ENCODE measurements at regions not wholly inside any gene's neighbourhood (a gene's known extent, or its start where the extent isn't known, plus 50 kb on each side); places are given as distances from the start of the nearest gene placed in this dataset.

DNA sequence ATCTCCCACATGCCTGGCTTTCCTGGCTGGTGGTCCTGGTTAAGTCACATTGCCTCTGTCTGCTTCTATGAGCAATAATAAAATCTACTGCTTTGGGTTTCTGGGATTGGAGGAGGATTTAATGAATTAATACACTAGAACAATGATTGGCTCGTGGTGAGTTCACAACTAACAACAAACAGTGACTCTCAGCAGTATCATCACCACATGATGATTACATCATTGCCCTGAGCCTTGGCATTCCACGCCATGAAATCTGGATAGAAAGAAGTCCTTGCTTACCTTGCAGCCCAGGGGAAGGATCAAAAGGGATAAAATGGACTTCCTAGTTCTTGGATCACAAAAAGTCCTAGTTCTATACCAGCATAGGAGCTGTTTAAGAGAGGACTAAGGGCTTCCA, 1069.0 kb downstream of the VRK1 start:
- no peak for DNase-seq (ENCODE audit: low spot score)

DNA sequence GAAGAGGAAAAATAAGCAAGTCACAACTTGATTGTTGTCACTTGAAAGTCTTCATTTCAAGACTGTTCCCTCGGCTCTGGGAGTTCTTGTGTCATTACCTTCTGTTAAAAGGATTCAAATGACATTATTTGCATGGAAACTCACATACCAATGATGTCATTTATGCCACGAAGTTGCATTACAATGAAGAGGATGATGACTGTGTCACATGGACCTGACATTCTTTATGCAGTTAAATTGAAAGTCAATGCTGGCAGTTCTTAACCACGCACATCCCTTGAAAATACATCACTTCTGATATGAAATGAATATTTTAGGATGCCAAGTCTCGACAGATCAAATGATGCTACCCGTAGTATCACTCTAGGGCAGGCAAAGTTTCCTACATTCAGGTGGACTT, 1069.5 kb downstream of the VRK1 start:
- DNase-seq (ENCODE audit: low spot score): no peak

DNA sequence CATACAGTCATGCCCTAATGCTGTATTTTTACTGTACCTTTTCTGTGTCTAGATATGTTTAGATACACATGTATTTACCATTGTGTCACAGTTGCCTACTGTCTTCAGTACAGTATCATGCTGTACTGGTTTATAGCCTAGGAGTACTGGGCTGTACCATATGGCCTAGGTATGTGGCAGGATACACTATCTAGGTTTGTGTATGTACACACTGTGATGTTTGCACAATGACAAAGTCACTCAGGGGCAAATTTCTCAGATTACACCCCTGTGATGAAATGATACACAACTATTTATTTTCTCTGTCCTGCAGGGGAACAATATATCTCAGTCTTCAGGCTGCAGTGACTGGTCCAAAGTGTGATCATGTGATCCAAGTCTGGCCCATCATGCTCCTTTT, 1076.1 kb downstream of the VRK1 start:
- no peak for DNase-seq (ENCODE audit: low spot score)

DNA sequence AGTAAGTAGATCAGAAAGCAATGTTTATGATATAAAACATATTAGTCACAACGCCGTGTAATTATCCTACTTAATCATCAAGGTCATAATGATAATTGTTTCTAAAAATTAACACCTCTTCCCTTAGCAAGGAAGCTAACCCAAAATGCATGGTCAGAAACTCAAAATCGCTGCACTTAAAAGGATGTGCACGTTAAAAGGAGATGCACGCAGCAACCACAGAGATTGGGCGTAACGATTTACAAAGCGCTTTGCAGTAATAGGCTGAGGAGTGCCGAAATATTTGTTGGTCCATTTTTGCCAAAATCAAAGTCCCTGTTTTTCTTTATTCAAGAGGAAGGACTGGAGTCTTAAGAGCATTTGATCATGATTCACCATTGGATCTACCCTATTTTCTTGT, 1077.2 kb downstream of the VRK1 start:
- no peak for DNase-seq (ENCODE audit: low spot score)

DNA sequence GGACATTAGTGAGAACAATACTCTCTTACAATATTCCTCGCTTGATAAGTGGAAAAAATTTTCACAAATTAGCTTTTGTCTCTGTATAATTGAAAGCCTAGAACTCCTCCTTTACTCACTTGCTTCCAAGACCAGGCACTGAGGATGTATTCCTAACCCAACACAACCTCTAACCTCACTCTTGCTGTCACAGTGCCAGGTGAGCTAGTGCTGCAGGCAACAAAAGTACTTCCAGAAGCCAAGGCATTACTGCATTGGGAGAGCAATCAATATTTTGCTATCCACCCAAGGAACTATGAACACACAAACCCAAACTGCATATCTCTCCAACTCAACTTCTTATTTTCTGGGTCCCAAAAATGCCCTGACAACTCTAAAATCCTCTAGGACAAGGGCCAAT, 1081.0 kb downstream of the VRK1 start:
- peak; percentile 62 for DNase-seq (ENCODE audit: low spot score)

DNA sequence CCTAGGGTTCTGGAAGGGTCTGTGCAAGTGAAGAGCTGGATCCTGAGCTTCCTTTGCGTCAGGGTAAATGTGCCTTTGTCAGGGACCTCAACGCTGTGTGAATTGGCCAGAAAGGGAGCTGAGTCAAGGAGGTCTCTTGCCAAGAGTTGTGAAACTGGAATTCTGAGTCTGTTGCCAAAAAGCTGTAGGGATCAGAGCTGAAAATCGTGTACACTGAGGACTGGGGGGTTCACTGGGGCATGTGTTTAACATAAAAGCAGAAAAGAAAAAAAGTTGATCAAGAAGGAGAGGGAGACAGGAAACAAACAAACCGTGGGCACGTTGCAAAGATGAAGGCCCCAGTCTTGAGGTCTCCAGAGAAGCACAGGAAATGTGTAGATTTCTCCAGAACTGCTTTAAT, 1081.5 kb downstream of the VRK1 start:
- peak; percentile 25 for DNase-seq (ENCODE audit: low spot score)

DNA sequence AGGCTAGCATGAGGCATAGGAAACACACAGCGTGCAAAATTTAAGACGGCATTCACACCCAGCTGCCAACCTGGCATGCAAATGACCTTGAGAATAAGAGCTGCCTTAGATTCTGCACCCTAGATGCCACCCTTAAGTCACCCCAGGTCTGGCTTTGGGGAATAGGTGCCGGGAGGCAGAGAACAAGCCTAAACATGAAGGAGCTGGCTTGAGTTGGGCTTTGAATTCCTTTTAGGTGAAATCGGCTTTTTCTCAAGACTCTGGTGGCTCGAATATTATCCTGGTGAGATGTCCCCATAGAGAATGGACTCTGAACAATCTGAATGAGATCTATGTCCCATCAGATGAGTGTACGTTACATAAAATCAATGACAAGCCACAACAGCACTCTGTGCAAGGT, 1090.5 kb downstream of the VRK1 start:
- no peak for DNase-seq (ENCODE audit: low spot score)

DNA sequence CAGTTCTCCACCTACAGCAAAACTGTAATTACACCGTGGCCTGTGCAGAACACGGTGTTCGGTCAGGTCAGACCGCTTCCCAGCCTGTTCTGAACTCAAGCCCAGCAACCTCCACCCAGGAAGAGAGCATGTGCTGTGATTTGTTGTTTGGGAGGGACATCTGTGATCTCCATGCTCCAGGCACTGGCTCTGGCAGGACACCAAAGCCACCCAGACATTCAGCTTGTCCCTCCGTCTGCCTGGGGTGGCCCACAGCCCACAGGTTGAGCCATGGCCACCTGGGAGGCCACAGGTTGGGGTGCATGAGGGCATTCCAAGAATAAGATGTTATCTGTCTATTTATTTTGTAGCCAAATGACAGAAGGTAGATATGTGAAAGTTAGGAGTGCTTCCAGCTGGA, 1091.1 kb downstream of the VRK1 start:
- DNase-seq (ENCODE audit: low spot score): no peak

DNA sequence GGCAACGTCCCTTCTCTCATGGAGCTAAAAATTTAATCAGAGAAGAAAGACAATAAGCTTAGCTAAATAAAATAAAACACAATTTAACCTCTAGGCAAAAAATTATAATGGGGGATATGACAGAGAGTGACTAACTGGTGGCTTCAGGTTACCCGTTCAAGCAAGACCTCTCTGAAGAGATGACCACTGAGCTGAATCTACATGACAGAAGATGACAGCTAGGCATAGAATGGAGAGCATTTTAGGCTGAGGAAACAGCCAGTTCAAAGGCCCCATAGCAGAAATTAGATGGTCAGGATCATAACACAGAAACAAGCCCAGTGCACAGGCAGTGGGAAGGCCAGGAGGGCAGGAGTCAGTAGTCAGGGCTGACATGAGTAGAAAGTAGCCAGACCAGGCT, 1094.3 kb downstream of the VRK1 start:
- DNase-seq (ENCODE audit: low spot score): no peak

DNA sequence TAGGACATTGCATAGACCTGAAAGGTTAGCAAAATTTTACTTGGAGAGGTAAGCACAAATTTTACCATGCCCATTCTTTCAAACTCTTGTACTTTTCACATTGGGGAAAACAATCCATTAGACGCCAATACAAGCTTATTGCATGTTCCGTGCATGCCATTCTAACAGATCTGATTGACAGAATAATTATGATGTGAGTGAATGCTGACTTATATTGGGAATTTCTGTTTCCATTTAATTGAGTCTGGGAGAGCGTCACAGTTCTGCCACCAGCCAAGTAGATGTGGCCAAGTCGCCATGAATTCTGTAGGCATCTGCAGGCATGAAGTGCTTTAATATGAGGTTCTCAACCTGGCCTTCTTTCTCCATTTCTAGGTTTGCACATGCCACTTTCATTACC, 1097.4 kb downstream of the VRK1 start:
- no peak for DNase-seq (ENCODE audit: low spot score)

DNA sequence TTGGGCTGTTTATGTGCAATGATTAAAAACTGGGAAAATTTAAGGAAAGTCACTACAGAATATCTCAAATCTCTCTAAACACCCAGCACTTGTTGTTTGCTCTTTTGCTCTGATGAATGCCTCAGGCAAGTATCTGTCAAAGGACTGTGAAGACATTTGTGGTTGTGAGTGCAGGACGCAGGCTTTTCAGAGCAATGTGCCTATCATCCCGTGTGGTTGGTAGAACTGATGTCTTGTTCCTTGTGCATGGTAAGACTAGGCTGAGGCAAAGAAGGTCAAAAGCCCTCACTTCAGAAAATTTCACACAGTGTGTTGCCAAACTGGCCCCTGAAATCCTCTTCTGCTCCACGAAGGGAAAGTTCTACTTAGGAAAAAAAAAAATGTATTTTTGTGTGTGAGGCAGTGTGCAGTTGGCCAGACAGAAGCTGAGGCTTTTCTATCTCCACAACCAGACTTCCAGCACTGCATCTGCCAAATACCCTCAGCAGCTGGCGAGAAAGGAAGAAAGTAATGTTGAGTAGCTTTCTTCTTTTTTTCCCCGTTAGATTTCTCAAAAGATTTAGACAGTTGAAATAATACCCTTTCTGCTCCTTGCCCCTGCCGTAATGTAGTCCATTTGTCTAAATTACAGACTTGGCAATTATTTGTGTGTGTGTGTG, 1103.1 kb downstream of the VRK1 start:
- no peak for DNase-seq (ENCODE audit: low spot score)

DNA sequence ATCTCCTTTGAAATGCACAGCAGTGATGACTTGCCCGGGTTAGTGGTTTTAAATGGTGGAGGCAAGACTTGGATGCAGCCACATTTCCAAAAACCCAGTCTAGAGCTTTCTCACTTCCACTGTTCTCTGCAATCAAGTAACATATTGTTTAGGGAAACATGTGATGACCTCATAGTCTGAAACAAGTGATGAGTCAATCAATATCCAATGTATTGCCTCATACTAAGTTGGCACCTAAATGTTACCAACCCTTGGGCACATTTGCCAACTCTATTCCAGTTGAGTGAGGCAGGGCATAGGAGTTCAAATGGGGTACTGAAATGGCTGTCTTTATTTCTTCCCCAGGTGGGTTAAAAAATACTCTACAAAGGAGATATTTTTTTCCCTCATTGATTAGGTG, 1105.4 kb downstream of the VRK1 start:
- no peak for DNase-seq (ENCODE audit: low spot score)

DNA sequence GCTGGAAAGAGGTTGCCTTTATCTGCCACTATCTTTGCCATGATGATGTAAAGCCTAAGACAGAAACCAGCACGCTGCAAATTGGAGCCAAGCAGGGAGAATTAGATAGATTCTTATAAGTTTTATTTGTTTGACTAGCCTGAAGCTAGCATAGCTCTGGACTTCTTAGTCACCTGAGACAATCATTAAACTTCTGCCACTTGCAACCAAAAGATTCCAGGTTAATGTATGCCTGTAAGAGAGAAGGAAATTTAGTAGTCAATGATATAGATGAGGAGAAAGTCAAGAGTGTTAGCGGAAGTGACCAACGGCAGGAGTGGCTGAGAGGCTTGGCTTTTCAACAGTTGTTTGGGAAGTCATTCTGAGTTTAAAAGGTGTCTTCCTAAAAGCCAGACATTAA, 1106.6 kb downstream of the VRK1 start:
- no peak for DNase-seq (ENCODE audit: low spot score)

DNA sequence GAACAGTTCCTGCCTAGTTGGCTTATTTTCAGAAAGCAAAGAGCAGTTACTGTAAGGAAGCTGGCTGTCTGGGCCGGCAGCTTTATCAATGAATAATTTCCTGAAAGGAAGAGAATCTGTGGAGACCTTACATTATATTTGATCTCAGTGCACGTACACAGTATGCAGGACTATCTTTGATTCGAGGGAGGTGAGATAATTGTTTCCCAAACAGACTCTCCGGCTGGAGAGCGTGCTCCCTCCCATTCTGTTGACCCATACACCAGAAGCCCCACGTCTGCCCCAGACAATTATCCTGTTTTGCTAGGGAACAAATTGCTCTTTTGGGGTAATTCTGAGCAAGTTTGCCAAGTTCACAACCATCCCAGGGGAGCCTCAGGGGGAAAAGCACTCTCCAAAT, 1115.0 kb downstream of the VRK1 start:
- DNase-seq (ENCODE audit: low spot score): no peak

DNA sequence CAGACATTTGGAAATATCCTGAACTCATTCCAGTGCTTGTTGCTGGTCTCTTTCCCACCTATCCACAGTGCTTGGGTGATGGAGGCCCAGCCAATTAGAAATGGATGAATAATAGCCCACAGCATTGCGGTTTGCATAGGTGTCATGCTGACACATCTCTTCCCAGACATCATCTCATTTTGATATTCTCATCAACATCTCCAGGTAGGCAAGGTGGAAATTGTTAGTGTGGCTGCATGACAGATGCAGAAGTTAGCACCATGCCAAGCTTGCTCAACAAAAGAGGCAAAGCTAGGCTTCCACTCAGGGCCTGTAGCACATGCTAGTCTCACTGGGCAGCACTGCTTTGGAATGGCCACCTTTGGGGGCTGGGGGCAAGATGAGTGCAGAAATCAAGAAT, 1118.9 kb downstream of the VRK1 start:
- no peak for DNase-seq (ENCODE audit: low spot score)

DNA sequence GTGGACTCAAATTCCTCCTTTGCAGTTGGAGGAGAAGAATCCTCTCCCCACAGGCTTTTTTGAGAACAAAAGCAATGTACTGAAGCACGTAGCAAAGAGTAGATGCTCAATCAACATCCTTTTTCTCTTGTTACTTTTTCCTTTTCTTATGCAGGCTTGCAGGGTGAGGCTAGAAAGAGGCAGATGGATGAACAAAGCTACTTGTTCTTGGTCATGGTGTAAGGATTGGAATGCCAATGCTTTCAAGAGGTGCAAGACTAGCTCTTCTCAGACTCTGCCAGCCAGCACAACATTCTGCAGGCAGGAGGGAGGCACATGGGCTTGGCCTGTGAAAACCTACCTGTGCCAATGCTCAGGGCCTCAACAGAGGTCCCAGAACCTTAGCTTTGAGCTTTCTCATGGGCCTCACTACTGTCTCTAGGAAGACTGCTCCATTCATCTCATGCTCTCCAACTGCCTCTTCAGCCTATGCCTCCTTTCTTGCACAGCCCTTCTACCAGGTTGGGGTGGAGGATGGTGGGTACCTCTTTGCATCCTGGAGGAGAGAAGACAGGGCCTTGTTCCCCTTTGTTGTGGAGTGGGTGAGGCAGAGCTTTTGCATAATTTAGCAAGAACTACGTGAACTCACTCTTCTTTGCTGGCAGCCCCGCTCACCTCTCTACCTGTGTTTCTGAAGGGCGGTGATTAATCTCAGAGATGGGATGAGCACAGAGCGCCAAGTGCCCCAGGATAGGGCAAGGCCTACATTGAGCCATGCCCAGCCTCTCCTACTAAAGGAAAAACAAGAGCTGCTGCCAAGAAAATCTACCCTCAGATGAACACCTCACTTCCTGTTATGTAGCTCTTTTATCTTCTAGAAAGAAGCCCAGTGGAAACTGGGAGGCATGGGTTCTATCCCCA, 1119.7 kb downstream of the VRK1 start:
- DNase-seq (ENCODE audit: low spot score): no peak

DNA sequence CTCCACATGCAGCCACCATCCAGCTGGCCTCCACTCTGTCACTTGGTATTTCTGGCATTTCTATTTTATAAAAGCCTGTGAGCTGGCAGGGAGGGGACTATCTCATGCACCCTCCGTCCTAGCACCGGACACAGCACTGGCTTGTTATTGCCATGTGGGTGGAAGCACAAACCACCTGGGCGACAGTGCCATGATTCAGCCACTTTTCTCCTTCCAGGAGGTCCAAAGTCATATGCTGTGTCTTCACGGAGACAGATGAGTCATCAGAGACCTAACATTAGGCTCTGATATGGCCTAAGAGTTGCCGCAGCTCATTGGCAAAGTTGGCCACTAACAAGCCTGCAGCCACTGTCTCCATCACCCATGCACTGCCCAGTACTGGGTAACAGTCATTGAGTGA, 1123.0 kb downstream of the VRK1 start:
- DNase-seq (ENCODE audit: low spot score): no peak

DNA sequence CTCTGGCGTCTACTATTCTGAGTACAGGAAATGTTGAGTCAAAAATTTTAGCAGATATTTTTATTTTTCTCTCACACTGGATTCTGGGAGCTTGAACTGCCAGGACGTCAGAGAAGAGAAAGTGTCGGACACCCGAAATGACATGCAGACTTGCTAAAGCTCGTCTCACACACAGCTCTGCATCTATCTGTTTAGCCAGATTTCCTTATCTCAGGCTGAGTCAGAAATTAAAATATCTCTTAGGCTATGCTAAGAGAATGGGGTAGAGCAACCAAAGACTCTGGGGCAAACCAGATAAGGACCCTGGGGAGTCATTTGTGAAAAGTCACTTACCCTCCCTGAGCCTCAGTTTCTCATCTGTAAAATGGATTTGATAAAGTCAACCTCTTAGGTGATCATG, 1124.1 kb downstream of the VRK1 start:
- no peak for DNase-seq (ENCODE audit: low spot score)

DNA sequence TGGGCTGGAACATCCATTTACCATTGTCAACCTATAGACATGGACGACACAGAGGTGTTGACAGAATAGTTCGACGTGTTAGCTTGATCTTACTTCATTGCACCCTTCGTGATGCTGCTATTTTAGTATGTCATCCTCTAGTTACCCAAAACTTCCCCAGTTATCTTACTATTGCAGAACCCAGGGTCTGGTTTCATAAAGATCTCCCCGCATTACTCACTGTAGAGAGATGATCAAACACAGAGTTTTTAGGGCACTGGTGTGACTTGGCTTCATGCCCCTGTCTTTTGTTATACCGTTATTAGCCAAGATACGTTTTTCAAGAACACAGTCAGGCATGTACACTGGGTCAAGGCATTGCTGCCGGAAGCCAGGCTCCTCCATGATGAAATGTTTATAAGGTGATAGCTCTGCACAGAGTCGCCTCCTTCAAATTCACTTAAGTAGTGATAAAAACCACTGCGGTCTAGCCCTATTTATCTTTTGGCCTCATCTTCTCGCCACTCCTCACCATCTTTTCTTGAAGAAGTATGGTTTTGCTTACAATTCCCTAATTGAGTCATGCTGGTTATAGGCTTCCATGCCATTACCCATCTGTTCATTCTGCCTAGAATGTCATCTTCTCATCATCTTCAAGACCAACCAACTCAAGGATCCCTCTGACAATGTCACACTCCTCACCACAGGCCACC, 1127.9 kb downstream of the VRK1 start:
- no peak for DNase-seq (ENCODE audit: low spot score)

DNA sequence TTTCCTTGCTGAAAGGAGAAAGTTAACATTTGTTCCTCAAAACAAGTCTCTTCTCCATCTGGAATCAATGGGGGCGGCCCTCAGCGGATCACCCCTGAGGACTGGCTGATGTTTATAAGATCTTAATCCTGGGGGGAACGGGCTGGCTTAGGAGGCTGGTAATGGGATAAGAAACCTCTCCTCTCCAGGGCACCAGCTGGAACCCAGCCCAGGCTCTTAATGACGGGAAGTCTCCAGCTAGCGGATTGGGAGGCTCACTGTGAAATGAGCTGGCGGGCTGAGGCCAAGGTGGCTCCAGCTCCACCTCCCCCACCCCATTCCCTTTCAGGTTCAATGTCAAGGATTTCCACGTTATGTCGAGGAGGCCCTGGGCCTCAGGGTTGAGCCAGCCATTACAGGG, 1133.0 kb downstream of the VRK1 start:
- DNase-seq (ENCODE audit: low spot score): no peak

DNA sequence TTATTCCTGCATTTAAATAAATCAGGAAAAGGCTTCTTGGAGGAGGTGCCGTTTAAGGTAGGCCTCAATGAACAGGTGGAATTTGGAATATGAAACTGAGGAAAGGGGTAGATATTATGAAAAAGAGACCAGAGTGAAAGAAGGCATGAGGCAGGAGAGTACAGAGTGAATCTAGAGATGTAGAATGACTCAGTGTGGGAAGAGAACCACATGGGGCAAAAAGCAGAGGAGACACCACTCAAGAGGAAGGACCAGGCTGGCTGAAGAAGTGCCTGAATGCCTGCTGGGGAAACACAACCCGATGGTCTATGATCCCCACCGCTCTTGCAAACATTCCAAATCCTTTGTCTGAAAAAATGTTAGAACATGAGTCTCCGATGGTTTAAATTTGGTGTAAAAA, 1134.1 kb downstream of the VRK1 start:
- no peak for DNase-seq (ENCODE audit: low spot score)

DNA sequence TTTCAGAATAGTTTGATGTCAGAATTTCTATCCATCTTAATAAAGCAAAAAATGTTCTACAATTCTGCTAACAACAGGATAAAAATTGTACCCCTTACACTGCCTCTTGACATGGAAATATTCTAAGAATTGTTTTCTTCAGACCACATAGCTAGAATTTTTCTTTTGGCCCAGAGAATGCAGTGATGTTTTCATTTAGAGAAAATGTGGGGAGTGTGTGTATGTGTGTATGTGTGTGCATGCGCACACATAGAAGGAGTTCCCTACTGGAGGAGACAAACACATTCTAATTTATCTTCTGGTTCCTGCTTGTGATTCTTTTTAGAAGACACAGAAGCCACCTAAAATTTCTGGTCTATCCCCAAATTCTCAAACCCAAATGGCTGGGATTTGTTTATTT, 1145.7 kb downstream of the VRK1 start:
- no peak for DNase-seq (ENCODE audit: low spot score)

DNA sequence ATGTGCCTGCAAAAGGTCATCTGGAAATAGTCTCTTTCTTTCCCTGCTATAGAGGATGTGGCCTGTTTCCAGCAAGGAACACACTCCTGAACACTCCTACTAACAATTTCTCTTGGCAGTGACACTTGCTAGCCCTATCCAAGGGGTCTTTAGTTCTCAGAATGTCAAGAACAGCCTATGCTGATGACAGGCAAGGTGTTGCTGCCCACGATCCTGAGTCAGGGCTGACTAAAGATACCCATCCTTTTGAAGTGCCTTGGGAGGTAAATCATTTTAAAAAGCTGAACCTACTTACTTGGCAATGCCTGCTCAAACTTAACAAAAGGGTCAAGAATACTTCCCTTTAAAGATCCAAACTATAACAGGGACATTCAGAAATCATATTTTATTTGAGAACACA, 1146.4 kb downstream of the VRK1 start:
- no peak for DNase-seq (ENCODE audit: low spot score)
